ENCODE measurements at regions not wholly inside any gene's neighbourhood (a gene's known extent, or its start where the extent isn't known, plus 50 kb on each side); places are given as distances from the start of the nearest gene placed in this dataset.

GRCh38 chr2:144834363-144834762 lies 314.4 kb upstream of the ZEB2 start:
- TF ChIP-seq CTCF (IDR thresholded peaks at IDR 0.05) (no peak), EP300 (IDR thresholded peaks at IDR 0.05) (no peak)
